ENCODE measurements at regions not wholly inside any gene's neighbourhood (a gene's known extent, or its start where the extent isn't known, plus 50 kb on each side); places are given as distances from the start of the nearest gene placed in this dataset.
A peak's percentile ranks its signal among the peaks of the same experiment; 100 is the strongest.

DNA sequence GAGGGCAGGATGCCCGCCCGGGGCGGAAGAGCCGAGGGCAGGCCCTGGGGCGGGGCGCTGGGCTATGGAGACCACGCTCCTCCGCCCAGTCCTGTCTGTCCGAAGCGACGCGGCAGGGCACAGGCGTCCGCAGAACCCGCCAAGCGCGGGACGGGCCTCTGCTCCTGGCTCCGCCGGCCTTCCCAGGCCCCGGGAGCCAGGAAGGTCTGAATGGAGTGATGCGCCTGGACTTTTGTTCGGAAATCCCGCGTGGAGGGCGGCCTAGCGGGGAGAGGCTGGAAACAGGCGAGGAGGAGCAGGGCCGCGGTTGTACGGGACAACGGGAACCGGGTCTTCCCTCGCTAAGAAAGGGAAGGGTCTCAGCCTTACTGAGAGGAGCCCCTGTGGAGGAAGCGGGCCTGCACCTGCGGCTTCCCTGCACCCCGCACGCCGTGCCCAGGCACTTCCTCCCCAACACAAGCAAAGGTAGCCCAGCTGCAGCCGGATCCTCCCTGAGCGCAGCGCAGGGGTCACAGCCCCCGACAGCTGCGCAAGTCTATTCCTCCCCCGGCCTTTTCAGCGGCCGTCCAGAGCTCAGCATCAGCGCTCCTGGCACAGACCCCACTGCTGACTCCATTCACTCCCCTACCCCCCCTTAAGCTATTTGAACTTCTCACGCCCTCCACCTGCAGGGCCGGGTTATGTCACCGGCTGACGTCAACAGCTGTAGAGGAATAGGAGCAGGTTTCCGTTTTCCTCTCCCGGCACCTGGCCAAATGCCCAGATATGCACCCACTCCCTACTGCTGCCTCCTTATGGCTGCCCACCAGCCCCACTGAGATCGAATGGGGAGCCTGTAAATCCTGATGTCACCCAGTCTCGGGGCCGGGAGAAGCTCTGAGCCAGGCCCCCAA, 143.2 kb upstream of the RET start:
- DNase-seq: no peak

DNA sequence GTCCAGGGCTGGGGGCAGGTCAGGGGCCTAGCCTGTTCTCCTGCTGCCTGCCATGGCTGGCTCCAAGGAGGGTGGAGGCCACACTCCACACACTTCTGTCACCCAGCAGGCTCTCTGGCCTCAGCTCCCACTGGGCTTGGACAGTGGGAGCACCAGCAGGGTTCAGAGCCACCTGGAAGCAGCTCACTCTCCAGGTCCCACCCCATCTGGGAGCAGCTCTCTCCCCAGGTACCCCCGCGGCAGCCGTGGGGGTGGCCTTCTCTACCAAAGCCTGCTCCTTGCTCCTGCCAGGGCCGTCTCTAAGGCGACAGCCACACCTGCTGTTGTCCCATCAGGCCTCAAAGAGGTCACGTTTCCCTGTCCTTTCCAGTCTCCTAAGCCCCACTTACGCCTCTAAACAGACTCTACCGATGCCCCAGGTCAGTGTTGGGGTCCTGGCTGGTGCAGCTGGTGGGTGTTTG, 142.5 kb upstream of the RET start:
- DNase-seq: no peak

- DNase-seq: no peak
These were observed 142.0 kb upstream of the RET start for GRCh38 chr10:42934842-42935241.

DNA sequence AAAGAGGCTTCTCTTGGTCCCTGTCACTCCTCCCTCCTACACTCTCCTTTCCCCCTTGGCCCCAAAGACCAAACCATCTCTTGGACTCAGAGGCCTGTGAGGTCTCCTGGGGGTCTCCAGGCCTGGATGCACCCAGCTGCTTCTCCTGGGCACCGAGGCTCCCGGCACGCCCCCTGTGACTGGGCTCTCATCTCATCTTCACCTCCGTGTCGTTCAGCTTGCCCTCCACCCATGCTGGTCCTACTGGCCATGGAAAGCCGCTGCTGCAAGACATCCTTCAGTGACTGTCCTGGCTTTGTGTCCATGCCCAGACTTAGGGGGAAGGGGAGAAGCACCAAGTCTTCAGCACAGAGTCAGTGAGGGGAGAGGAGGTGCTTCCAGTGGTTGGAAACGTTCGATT, 141.4 kb upstream of the RET start:
- DNase-seq: no peak

GRCh38 chr10:42936580-42936979, 140.3 kb upstream of the RET start:
- no peak for DNase-seq

DNA sequence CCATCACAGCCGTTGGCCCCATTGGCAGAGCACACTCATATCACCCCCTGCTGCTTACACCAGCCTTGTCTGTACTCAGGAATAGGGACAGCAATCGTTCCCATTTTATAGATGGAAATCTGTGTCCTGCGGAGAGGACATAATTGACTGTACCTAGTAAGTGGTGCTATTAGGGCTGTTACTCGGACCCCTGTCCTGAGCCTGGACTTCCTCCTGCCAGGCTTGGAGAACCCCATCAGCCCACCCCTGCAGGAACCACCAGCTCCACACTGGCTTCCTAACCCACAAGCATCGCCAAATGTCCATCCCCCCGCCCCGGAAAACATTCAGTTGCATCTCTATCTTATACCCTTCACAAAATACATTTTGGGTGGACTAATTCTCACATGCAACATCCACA, 139.8 kb upstream of the RET start:
- no peak for DNase-seq

DNA sequence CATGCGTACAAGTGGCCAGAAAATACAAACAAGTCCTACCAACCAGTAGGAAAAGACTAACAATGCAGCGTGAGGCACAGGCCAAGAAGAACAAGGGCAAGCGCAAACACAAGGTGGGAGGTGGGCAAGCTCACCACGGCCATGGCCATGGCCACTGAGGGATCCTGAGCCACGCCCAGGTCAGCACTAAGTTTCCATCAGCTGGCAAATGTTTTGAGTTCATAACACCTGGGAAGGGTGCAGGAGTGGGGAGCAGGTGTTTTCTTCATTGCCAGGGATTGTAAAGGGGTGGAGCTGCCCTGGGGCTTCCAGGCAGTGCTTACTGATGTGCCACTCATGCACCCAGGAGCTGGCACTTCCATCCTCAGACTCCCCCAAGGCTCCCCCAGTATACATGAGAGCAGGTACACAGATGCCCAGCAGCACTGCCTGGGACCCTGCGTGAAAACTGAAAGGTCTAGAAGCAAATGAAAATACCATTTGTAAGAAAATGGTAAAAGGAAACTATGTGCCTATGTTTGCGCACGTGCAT, 139.2 kb upstream of the RET start:
- no peak for DNase-seq

- DNase-seq: no peak
These were observed 138.5 kb upstream of the RET start for GRCh38 chr10:42938351-42938750.

DNA sequence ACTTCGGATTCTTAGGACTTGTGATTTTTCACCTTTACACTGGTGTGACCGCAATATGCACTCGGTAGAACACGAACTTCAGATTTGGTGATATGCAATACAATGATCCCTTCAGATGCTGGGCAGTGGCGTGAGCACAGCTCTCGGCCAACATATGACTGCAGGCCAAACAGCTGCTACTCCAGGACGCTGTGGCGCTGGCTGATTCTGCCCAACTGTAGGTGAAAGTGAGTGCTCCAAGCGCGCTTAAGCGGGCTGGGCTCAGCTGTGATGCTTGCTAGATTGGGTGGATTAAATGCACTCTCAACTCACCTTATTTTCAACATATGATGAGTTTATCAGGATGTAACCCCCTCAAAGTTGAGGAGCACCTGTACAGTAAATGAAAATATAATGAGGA, 137.6 kb upstream of the RET start:
- DNase-seq: no peak

GRCh38 chr10:42939685-42940366, 137.0 kb upstream of the RET start:
- no peak for DNase-seq

DNA sequence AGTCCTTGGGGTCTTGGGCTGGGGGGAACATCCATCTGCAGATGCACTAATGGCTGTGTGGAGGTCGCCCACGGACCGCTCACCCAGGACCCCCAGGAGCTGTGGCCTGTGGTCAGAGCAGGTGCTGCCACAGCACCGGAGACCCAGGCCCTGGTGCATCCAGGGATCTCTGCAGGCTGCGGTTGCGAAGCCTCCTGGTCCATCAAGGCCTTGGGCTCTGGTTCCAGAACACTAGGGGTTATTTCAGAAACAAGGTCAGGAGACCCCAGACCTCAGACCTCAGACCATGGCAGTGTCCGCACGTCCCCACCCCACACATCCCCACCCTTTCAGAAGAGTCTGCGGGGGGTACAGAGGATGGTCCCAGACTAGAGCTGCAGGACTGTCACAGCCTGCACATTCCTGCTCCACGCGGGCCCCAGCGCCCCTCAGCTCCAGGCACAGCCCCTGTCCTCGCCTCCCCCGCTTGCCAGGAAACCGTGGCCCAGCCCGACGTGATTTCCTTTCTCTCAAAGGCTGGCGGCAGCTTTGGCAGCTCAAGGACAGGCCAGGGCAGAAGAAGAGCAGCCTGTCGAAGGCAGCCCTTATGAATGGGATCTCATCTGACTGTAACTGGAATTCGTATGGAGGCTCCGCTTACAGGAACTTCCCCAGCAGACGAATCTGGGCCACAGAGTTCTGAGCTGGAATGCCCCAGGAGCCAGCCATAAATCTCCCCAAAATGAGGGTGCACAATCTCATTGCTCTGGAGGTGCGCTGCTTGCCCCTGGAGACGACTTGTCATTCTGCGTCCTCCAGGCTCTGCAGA, 136.2 kb upstream of the RET start:
- no peak for DNase-seq

DNA sequence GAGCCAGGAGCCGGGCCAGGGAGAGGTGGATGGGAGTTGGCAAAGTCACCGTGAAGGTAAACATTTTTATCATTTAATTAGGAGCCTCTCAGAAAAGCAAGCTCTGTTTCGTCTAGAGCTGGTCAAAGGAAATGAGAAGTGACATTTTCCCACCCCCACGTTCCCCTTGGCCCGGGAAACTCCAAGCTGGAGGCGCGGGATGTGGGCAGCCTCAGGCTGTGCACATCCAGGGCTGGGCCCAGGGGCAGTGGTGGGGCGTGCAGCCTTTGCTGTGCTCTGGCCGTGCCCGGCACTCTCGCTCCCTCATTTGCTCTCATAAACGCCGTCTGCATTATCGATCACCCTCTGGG, 135.6 kb upstream of the RET start:
- peak; percentile 51 to 70 for DNase-seq

GRCh38 chr10:42941790-42942189, 135.1 kb upstream of the RET start:
- DNase-seq: no peak

DNA sequence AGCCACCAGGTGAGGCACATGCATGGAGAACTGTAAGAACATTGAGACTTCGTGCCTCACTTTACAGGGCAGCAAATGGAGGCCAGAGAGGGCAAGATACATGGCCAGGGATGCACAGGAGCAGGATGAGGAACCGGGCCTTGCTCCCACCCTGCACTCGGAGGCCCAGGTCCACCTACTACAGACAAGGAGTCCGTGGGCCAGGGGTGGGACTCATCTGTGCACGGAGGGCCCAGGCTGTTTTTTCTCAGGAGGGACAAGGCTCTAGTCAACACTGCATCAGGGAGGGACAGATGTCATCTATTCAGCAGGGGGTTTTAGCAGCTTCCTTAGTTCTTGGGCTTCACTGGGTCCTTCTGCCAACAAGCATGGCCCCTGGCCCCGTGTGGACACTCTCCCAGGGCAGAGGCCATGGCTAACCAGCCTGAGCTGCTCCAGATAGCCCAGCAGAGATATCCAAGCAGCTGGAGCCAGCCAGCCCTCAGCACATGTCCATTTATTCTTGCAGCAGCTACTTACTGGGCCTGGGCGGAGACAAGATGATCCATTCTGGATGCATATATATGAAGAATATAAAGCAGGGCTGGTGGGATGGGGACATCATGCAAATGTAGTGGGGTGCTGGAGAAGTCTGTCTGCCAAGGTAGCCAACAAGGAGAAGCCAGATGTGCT, 134.5 kb upstream of the RET start:
- DNase-seq: no peak

DNA sequence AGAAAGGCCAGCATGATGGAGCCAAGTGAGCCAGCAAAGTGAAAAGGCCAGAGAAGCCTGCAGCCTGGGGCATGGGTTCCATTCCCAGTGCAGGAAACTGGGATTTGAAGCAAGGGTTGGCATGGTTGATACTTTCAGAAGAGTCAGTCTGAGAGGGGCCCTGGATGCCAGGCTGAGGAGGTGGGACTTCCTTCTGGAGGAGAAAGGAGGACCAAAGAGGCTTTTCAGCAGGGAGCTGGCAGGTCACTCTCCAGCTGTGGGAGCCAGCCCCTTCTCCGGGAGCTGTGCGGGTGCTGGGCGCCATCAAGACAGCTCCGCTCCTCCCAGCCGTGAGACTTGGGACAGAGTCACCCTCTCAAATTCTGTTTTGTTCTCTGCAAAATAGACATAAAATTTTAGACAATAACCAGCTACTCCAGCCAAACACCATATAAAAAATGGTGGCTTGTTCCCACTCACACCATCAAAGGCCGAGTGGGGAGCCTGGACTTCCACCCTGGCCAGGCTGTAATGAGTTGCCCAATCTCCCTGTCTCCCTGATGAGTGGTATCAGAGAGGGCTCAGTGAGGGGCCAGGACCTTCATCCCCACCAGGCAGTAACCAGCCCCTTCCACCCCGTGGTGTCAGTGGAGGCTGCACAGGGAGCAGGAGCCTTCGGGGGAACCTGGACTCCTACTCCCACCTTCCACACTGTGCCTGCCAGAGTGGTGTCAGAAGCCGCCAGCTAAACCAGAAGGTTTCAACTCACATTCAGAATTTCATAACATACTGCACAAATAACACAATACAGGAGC, 133.6 kb upstream of the RET start:
- DNase-seq: no peak

GRCh38 chr10:42948040-42948439, 128.8 kb upstream of the RET start:
- DNase-seq: no peak

- DNase-seq: no peak
These were observed 127.6 kb upstream of the RET start for GRCh38 chr10:42949287-42949686.

DNA sequence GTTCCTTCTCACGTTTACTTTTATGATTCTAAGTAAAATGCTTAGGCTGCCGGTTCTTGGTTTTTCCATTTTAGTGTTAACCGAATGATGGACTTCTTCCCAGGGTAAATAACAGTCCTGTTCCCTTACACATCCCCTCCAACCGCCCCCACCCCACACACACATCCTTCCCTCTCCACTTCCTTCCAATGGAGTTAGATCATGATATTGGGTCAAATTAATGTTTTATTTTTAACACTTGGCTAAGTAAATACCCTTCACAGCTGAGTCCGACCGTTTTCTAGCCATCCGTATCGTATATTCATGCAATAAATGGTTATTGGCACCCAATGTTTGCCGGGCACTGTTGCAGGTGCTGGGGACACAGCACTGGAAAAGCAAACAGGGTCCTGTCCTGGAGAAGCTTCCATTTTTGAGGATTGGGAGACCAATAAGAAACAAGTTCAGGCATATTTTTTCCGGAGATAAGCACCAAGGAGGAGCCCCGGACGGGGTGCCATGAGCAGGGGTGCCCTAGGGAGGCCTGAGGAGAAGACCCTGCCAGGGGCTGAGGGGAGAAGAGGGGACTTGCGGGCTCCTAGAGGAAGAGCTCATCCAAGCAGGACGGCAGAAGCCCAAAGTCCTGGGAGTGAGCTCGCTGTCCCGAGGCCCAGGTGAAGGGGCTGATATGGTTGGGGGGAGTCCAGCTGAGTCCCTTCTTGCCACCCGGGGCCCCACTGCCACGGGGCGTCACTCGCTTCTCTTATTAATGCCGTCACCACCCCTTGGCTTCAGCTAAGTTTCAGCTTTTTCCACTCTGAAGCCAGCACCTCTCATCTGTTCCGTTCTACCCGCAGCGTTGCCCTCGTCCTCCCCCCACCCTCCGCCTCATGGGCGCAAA, 126.0 kb upstream of the RET start:
- no peak for DNase-seq

DNA sequence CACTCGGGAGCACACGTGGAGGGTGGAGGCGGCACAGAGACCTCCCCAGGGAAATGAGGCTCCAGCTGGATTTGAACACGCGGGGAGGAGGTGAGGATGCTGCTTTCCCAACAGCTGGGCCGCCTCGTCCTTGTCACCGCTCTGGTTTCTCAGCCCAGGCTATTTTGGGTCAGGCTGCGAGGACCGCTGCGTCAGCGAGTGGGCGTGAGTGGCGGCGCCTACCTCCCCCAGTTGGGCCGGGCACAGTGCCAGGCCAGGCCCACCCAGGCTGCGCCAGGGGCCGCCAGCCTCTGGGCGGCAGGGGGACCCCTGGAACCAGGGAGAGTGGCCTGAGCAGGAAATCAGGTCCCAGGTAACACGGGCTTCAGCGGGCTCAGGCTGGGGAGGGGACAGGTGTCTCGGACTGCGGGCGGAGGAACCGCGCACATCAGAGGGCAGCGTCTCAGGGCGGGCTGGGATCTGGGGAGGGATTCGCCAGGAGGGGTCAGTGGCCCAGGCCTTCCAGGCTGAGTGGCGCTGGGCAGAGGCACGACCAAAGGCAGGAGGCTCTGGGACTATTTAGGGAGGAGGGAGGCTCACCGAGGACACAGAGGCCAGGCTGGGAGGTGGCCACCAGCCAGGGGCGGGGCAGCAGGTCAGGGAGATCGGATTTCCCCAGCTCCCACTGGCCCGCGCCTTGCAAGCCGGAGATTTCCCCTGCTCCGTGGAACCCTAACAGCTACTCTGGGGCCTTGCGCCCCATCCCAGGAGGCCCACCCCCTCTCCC, 125.2 kb upstream of the RET start:
- no peak for DNase-seq

- DNase-seq: no peak
These were observed 124.5 kb upstream of the RET start for GRCh38 chr10:42952349-42952748.

Data from inflammatory macrophage (primary cell).